NCI-H1694 (cell line): ENCODE measurements at regions not wholly inside any gene's neighbourhood (a gene's known extent, or its start where the extent isn't known, plus 50 kb on each side); places are given as distances from the start of the nearest gene placed in this dataset.
"Not testable (repeated sequence)": the region's sequence is repeated elsewhere in the genome, so short reads cannot be mapped to it uniquely, and the experiment has no call there.

Experiments
- DNase-seq: peaks from one replicate; lab custom pipeline; 2025; lab: John Stamatoyannopoulos, UW

DNA sequence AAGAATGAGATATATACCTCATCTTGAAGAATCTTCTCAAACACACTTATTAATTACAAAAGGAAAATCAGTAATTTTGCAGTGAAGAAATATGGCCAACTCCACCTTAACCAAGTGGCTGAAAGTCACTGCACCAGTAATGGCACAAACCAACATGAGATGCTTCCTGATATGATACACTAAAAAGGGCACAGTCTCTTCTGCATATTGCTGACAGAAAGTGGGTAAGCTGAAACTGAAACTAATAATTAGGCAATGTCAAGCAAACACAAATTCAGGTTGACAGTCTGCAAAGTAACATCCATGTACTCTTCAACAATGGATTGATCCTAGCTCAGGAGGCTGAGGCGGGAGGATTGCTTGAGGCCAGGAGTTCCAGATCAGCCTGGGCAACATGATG lies 56.1 kb downstream of the ZNF22 start:
- not testable (repeated sequence) for DNase-seq

DNA sequence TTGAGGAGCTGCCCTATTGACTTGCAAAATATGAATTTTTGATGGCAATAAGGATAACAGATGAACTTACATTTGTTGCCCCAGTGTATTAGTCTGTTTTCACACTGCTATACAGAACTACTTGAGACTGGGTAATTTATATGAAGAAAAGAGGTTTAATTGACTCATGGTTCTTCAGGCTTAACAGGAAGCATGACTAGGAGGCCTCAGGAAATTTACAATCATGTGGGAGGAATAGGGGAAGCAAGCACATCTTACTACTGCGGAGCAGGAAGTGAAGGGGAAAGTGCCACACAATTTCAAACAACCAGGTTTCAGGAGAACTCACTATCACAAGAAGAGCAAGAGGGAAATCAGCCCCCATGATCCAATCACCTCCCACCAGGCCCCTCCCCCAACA lies 57.9 kb downstream of the ZNF22 start:
- DNase-seq = no peak

DNA sequence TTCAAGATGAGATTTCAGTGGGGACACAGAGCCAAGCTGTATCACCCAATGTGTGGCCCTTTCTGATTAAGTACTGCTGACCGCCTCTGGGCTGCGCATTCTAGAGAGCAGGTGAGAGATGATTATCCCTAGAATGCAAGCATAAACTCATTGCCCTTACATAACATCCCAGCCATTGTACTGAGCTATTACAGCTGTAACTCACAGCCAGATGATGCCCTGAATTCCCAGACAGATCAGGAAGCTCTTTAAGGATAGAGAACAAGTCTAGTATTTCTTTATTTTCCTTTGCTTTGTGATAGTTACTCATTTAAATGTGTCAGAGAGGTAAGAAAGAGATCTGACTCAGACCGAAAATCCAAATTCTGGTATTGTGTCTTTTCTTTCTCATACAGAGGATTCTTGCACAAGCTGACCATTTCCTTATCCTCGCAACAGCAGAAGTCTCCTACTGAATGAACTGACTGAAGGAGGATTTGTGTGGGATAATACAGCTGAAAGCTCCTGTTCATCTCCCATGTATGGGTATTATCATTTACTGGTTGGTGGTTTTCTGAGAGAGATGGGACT lies 58.4 kb downstream of the ZNF22 start:
- no peak for DNase-seq

DNA sequence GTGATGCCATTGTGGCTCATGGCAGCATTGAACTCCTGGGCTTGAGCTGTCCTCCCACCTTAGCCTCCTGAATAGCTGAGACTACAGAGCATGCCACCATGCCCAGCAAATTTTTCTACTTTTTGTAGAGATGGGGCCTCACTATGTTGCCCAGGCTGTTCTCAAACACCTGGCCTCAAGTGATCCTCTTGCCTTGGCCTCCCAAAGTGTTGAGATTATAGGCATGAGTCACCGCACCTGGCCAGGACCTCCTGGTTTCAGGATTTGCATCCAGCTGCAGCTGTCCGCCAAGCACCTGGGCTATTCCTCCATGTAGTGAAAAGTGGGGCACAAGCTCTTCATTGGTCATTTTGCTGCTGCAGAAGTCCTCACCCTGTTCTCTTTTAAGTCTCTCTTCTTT lies 58.9 kb downstream of the ZNF22 start:
- DNase-seq = no peak

DNA sequence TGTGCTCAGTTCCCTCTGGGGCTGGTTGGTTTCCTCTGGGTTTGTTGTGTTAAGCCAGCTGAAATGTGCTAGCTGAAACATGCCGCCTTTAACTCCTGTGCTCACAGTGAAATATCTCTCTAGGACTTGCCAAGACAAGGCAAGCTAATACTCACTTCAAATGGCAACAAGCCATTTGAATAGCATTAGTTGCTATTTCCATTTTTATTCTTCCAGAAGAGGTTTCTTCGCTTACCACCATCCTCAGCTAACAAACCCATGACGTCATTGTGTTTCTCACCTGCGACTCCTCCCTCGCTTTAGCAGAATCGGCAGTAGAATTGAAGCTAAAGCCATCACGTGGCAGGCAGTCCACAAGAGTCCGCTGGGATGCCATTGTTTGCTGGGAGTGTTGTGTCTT lies 61.3 kb downstream of the ZNF22 start:
- no peak for DNase-seq

DNA sequence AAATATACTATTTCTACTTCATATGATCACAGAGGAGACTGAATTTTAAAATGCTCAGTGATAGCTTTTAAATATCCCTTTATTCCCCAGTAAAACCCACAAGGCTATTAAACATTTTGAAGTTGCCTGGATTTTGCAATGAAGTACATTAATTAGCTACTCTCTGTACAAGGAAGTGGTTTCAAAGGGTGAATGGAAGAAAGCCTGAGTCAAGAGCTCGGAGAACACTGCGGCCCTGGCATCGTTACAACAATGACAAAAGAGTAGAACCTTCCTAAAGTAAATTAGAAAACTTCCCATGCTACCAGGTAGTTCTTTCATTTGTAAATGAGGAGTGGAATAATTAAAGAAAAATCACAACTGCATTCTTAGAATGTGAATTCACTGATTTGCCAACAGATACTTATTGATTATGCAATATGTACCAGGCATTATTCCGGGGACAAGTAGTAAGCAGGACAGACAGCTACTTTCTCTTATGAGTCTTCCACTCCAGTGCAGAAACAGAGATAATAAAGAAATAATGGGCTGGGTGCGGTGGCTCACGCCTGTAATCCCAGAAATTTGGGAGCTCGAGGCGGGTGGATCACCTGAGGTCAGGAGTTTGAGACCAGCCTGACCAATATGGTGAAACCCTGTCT lies 63.0 kb downstream of the ZNF22 start:
- DNase-seq = no peak

DNA sequence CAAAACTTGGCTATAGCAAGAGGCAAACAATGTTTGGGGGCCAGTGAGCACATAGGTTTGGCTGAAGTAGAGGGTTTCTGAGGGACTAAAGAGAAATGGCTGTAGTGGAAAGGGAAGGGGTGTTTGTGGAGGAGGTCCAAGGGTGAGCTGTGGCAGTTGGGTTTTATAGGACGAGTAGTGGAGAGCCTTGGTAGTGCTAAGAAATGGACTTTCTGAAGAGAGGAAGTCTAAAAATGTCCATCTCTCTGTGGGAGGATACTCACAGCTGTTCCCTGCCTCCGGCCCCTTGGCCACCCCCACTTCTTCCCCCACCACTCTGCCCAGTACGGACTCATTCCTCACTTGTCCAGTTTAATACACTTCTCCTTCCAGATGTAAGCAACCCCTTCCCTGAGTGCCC lies 64.3 kb downstream of the ZNF22 start:
- DNase-seq = no peak

DNA sequence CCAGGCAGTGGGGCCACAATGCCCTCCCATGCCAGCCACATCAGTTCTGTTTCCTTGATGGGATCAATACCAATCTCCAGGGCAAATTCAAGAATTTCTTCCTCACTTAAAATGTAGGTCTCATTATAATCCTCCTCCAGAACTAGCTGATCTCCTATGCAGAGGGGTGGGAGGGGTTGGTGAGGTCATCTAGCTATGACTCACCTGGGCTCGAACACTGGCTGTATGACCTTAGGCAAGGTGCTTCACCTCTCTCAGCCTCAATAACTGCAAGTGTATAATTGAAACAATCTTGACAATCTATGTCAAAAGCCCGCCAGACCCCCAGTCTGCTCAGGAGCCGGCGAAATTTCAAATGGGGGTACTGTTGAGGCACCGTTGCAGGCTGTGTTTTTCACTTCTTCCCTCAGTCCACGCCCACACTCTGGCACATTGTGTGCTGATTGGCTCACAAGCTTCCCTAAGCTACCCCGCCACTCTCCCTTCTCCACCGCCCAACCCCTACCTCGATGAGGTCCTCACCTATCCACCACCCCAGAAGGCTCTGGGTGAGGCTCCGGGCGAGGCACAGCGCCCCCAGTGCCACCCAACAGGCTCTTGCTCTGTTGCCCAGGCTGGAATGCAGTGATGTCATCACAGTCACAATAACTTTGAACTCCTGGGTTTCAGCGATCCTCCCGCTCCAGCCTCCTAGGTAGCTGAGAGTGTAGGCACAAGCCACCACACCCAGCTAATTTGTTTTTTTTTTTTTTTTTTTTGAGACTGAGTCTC lies 70.5 kb downstream of the ZNF22 start:
- DNase-seq = no peak

DNA sequence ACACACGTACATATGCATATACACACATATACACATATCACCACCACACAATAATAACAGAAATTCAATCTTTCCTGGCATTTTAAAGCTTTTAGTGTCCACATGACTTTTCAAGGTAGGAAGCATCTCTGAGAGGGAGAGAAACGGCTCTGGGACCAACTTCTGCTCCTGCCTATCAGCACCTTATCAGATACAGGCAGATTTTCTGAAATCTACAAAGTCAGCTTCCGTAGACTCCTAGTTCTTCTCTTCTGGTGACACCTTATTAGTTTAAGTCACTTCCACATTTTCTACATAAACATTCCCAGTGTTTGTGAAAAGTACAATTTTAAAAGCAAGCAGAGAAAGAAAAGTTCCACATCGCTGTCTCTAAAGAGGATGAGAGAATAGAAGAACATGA lies 74.5 kb downstream of the ZNF22 start:
- no peak for DNase-seq

DNA sequence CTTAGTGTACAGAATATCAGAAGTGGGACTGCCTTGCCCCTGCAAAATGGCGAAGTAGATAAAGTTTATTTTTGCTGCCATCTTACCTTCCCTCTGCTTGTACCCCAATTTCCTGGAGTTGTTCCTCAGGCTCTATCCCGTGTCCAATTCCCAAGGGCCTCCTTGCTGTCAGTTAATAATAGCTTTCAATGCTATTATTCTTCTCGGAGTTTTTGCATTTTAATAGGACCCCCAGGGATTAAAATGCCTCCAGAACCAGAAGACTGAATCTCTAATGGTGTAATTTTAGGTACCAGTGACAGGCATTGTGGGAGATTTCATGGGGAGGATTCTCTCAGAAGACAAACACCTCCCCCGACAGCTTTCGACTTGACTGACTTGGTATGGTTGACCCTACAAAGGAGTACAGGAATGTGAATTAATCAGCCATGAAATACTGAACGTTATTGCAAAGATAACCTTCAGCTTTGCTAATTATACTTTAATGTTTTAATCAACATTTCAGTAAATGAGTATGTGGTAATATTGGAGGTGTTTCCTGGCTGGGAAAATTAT lies 75.2 kb downstream of the ZNF22 start:
- no peak for DNase-seq

DNA sequence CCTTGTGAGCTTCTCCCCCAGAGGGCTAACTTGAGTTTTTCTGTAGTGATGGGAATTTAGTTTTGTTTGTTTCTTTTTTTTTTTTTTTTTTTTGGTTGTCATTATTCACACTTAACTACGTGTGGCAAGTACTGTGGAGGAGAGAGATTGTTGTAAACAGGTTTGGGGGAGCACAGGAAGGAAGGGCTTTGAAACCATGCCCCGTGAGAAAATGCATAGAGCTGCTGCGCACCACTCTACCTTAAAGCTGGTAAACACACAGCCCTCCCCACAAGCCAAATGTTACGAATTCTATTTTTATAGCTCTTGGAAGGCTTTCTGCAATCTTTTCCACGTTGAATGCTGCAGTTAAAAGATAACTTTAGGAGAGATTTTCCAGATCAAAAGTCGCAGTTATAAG lies 76.2 kb downstream of the ZNF22 start:
- DNase-seq = no peak

DNA sequence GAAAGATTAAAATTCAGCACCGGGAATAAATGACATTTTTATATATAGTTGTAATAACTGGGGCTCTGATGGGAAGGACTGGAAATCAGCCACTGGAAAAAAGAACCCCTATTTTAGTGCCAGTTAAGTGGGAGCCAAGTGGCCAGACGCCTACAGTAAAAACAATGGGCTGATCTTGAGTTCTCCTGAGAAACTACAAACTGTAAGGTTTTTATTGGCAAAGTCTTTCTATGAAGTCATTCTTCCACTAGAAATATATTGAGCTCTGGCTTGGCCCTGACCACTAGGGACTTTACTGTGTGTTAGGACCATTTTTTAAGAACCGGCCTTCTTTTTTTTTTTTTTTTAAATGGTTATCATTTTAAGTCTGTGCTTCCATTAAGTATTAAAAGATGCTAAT lies 79.6 kb downstream of the ZNF22 start:
- no peak for DNase-seq

DNA sequence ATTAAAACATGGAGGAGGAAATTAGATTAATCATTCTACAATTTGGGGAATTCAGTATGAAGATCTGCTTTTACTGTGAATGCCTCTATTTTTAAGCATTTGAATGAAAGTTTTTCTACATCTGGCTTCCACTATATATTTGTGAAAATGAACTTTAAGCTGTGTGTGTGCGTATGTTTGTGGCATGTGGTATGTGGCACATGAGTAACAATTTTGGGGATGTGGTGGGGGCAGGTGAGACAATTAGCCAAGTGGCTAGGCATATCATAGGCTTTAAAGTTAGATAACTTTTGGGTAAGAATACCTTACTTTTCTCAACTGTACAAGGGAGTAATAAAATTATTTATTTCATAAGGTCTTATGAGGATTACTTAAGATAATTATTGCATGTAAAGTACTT lies 81.5 kb downstream of the ZNF22 start:
- DNase-seq = no peak

DNA sequence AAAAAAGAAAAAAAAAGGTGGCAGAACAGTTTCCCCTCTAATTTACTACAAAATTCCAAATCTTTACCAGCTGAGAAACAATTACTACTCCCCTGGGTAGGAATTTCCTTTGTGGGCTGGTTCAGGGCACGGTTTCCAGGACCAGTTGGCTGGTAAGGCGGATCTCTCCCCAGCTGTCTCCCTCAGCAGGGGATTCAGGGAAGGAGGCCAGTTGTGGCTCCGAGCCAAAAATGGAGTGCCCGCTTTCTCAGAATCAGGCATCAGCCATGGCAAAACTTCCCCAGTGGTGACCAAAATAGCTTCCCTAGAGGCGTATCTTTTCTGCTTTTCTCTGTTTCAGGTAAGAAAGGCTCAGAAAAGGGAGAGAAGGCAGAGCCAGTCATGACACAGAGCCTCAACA lies 91.2 kb downstream of the ZNF22 start:
- no peak for DNase-seq

DNA sequence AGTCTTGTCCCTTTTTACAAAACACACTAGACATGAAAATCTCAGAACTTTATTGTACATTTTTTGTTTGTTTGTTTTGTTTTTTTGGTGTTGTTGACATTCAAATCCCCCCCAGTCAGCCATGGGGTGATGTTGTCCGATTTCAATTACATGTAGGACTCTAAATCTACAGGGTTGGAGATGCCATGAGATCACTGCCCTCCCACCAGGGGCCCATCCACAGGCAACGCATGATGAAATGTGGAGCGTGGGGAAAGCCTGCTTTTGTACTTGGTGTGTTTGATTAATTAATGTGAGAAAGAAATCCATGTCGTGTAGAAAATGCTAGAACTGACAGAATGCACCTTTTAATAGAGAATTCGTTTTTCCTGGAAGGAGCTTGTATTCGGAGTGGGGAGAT lies 93.2 kb downstream of the ZNF22 start:
- no peak for DNase-seq

DNA sequence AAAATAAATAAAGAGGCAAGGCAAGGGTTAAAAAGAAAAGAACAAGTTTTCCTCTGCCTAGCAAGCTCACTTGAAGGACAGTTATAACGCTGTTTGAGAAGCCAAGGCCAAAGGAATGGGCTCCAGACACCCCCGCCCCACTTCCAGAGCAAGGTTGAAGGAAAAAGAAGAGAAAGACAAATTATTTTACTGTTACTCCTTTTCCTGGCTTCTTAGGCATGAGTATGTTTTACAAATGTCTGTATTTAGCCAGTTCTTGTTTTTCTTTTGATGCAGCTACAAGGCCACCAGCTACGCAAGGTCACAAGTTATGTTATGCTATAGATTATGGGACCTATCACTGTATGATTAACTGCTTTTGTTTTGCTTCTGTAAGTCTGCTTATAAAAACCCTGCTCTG lies 94.6 kb downstream of the ZNF22 start:
- DNase-seq = no peak

DNA sequence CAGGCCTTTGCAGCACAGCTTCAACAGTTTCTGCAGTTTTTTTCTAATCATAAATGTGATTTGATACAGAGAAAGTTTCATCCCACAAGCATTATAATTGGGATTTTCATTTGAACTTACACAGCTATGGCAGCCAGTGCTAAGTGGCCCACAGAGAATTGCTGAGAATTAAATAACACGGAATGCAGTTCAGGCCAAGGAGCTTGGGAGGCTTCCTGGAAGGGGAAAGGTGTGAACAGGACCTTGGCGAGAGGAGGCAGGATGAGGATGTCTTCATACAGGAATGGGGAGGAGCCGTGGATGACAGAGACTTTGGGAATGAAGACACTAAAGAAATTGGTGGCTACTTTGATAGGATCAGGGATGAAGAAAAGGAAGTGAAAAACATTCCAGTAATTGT lies 95.3 kb downstream of the ZNF22 start:
- no peak for DNase-seq

DNA sequence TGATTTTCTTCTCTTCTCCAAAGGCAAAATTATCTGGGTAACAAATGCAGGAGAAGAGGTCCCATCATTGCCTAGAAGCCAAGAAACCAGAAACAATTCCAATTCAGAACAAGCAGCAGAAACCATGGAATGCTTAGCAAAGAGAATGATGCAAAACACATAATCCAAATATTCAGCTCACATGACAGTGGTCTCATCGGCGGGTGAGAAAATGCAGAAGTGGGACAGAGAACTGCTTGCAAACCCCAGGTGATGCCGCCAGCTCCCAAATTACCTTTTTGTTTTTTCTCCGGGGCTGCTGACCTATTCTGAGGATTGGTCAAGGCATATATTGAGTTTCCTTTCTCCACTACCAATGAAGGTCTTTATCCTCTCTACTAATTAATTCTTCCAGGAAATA lies 99.7 kb downstream of the ZNF22 start:
- DNase-seq = no peak

DNA sequence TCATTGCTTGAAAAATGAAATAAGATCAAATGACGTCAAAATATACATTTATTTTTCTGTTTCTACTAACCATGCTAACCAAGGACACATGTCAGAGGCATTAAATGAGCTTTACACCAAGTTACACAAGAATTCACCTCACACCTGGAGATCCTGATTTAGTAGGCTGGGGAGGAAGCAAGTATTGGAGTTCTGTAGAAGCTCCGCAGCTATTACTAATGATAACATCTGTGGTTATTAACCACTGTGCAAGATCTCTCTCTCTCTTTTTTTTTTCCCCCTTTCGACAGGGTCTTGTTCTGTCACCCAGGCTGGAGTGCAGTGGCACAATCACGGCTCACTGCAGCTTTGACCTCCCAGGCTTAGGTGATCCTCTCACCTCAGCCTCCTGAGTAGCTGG lies 104.0 kb downstream of the ZNF22 start:
- DNase-seq = no peak

DNA sequence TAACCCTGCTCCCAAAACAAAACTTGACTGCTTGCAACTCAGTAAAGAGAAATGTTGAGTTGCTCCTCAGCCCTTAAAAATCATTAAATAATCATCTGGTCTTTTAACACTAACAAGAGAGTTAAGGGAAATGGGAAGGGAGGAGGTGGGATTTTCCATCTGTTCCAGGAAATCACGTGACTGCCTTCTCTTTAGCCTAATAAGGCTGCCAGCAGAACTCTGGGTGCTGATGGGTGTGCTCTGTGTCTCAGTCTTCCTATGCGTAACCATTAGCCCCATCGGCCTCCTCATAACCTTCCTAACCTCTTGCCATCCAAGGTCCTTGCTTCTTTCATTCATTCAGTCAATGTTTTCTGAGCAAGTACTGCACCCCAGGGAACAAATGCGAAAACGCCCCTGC lies 104.6 kb downstream of the ZNF22 start:
- not testable (repeated sequence) for DNase-seq

DNA sequence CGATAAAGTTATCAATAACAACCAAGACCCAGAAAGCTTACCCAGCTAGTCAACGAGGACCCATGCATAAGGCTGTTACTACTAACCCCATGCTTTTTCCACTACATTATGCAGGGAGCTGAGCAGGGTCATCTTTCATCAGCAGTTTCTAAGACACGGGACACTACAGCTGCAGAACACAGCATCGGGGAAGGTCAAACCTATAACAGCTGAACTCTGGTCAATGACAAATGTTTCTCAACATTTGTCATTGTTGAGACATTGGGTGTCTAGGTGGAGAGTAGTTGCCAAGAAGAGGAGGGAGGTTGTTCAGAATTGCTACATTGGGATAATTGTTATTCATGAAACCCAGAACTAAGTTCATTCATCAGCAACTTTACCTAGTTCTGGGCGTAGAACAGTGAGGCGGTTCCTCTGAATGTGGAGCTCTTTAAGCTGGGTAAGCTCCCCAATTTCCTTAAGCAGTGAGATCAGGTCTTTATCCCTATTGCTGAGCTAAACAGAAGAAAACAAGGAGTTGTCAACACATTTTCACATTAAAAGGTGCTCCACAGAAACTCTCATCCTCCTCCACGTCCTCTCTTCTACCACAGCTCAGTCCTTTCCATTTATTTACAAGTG lies 105.6 kb downstream of the ZNF22 start:
- DNase-seq = no peak

DNA sequence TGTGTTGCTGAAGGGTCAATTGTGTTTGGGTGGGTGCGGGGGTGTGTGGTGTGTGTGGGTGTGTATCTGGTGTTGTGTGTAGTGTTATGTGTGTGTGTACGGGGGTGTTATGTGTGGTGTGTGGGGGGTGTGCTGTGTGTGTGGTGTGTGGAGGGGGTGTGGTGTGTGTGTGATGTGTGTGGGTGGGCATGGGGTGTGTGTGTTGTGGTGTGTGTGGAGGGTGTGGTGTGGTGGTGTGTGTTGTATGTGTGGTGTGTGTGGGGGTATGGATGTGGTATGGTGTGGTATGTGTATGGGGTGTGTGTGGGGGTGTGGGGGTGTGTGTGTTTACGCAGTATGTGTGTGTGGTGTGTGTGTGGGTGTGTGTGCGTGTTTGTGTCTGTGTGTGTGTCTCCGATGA lies 110.8 kb downstream of the ZNF22 start:
- DNase-seq = no peak

DNA sequence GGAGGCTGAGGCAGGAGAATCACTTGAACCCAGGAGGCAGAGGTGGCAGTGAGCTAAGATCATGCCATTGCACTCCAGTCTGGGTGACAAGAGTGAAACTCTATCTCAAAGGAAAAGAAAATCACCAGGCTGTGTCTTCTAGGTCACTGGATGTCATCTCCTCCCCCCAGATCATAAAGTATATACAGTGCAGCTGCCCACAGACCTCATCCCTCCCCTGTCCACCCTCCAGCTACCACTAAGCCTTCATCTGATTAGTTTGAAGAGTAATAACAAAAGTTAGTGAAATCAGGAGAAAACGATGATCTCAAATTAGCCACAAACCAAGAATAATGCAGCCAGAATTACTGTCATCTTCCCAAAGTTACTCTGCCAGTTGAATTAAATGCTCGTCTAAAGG lies 117.2 kb downstream of the ZNF22 start:
- DNase-seq = not testable (repeated sequence)
